ENCODE measurements at regions not wholly inside any gene's neighbourhood (a gene's known extent, or its start where the extent isn't known, plus 50 kb on each side); places are given as distances from the start of the nearest gene placed in this dataset.

DNA sequence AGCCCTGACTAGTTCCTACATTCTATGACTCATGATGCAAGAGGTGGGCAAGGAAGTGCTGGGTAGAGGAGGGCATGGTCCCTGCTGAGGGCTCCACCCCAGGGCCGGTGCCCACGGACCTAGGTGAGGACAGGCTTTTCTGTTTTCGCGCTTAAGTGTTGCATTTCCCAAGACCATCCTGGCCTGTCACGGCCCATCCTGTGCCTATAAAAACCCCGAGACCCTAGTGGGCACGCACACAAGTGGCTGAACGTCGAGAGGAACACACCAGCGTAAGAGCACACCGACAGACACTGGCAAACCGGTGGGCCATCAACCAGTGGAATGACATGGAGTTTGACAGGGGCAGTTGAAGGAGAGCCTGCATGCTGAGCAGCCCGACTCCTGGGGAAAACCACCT, 680.7 kb upstream of the GHITM start:
- no peak for TF ChIP-seq EP300 (IDR thresholded peaks at IDR 0.05)
- TF ChIP-seq POLR2AphosphoS5 (IDR thresholded peaks at IDR 0.05): no peak
- TF ChIP-seq, protein P1, sequence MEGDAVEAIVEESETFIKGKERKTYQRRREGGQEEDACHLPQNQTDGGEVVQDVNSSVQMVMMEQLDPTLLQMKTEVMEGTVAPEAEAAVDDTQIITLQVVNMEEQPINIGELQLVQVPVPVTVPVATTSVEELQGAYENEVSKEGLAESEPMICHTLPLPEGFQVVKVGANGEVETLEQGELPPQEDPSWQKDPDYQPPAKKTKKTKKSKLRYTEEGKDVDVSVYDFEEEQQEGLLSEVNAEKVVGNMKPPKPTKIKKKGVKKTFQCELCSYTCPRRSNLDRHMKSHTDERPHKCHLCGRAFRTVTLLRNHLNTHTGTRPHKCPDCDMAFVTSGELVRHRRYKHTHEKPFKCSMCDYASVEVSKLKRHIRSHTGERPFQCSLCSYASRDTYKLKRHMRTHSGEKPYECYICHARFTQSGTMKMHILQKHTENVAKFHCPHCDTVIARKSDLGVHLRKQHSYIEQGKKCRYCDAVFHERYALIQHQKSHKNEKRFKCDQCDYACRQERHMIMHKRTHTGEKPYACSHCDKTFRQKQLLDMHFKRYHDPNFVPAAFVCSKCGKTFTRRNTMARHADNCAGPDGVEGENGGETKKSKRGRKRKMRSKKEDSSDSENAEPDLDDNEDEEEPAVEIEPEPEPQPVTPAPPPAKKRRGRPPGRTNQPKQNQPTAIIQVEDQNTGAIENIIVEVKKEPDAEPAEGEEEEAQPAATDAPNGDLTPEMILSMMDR (IDR thresholded peaks at IDR 0.05): no peak
- TF ChIP-seq POLR2A (IDR thresholded peaks at IDR 0.05; ENCODE audit: low read depth): no peak
- H3K4me1 ChIP-seq: no peaks in the 10 kb centered on the region
- H3K27me3 ChIP-seq: no peaks in the 10 kb centered on the region
- WGBS: 95% methylated on average over 12 of the region's 13 CpGs
- no peak for DNase-seq (ENCODE audit: extremely low spot score)
- intact Hi-C loops (cut with DNase I): no loop called here
- H3K27ac ChIP-seq (replicated peaks in 1 of 4): no peak overlapping the region
- H3K36me3 ChIP-seq: no peaks in the 10 kb centered on the region
- H3K4me3 ChIP-seq: no peak overlapping the region
- H3K9me3 ChIP-seq: no peaks in the 10 kb centered on the region

DNA sequence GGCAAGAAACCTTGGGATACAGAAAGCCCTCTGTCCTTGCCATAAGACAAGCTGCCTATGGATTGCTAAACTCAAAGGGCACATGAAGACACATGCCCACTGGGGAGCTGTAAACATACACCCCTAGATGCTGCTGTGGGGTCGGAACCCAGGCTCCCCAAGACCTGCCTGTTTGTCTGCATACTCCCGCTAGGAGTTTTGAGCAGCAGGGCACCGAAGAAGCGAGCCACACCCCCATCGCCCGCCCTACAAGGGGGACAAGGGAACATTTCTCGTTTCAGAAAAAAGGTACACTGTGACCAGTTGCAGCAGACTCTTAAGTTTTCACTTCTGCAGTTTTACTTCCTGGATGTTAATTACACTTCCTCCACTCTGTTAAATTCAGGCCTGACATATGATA, 680.2 kb upstream of the GHITM start:
- H3K36me3 ChIP-seq: no peaks in the 10 kb centered on the region
- no peak for DNase-seq (ENCODE audit: extremely low spot score)
- no peaks in the 10 kb centered on the region for H3K27me3 ChIP-seq
- TF ChIP-seq POLR2AphosphoS5 (IDR thresholded peaks at IDR 0.05) (no peak), EP300 (IDR thresholded peaks at IDR 0.05) (no peak), POLR2A (IDR thresholded peaks at IDR 0.05; ENCODE audit: low read depth) (no peak)
- TF ChIP-seq, protein P1 (IDR thresholded peaks at IDR 0.05): no peak
- WGBS: 88% methylated on average over 6 of the region's 7 CpGs
- no peak overlapping the region for H3K27ac ChIP-seq (replicated peaks in 1 of 4)
- no peak overlapping the region for H3K4me3 ChIP-seq
- H3K9me3 ChIP-seq: no peaks in the 10 kb centered on the region
- H3K4me1 ChIP-seq: no peaks in the 10 kb centered on the region
- intact Hi-C loops (cut with DNase I): no loop called here

GRCh38 chr10:83469728-83470331, 669.5 kb upstream of the GHITM start:
- WGBS: 89% methylated on average over 2 of the region's 2 CpGs

GRCh38 chr10:83476211-83476610, 663.1 kb upstream of the GHITM start:
- H3K9me3 ChIP-seq: no peaks in the 10 kb centered on the region
- H3K4me3 ChIP-seq: no peak overlapping the region
- no peaks in the 10 kb centered on the region for H3K27me3 ChIP-seq
- TF ChIP-seq POLR2AphosphoS5 (IDR thresholded peaks at IDR 0.05) (no peak), POLR2A (IDR thresholded peaks at IDR 0.05; ENCODE audit: low read depth) (no peak), EP300 (IDR thresholded peaks at IDR 0.05) (no peak)
- TF ChIP-seq, protein P1 (IDR thresholded peaks at IDR 0.05): no peak
- no peak overlapping the region for H3K27ac ChIP-seq (replicated peaks in 1 of 4)
- H3K36me3 ChIP-seq: no peaks in the 10 kb centered on the region
- DNase-seq (ENCODE audit: extremely low spot score): no peak
- WGBS: 85% methylated on average over 6 of the region's 6 CpGs
- intact Hi-C loops (cut with DNase I): no loop called here
- no peaks in the 10 kb centered on the region for H3K4me1 ChIP-seq

More at GRCh38 chr10:83469728-83470331, 669.5 kb upstream of the GHITM start:
- no peaks in the 10 kb centered on the region for H3K36me3 ChIP-seq
- H3K9me3 ChIP-seq: no peaks in the 10 kb centered on the region
- H3K4me1 ChIP-seq: no peaks in the 10 kb centered on the region
- H3K27me3 ChIP-seq: no peaks in the 10 kb centered on the region
- TF ChIP-seq EP300 (IDR thresholded peaks at IDR 0.05) (no peak), POLR2AphosphoS5 (IDR thresholded peaks at IDR 0.05) (no peak), POLR2A (IDR thresholded peaks at IDR 0.05; ENCODE audit: low read depth) (no peak)
- TF ChIP-seq, protein P1 (IDR thresholded peaks at IDR 0.05): no peak
- DNase-seq (ENCODE audit: extremely low spot score): no peak
- intact Hi-C loops (cut with DNase I): no loop called here
- H3K27ac ChIP-seq (replicated peaks in 1 of 4): no peak overlapping the region
- H3K4me3 ChIP-seq: no peak overlapping the region

DNA sequence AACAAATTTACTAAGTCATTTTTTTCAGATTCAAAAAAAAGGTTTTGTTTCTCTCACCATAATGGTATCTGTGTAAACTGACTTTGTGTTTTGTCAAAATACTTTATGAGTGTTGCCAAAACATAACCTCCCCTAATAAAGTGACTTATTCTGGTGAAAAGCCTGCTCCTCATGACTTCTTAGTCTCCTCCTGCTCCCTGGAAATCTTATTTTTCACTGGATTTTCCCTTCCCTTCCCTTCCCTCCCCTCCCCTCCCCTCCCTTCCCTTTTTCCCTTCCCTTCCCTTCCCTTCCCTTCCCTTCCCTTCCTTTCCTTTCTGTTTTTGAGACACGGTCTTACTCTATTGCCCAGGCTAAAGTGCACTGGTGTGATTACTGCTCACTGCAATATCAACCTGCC, 650.1 kb upstream of the GHITM start:
- Histone ChIP-seq H3K9me3 (no peaks in the 10 kb centered on the region), H3K27ac (replicated peaks in 1 of 4) (no peak overlapping the region), H3K27me3 (no peaks in the 10 kb centered on the region), H3K4me3 (no peak overlapping the region), H3K4me1 (no peaks in the 10 kb centered on the region), H3K36me3 (no peaks in the 10 kb centered on the region)
- 65% methylated on average over 1 of the region's 1 CpG for WGBS
- TF ChIP-seq, protein P1 (IDR thresholded peaks at IDR 0.05): no peak
- TF ChIP-seq POLR2AphosphoS5 (IDR thresholded peaks at IDR 0.05): no peak
- TF ChIP-seq POLR2A (IDR thresholded peaks at IDR 0.05; ENCODE audit: low read depth): no peak
- no peak for TF ChIP-seq EP300 (IDR thresholded peaks at IDR 0.05)
- intact Hi-C loops (cut with DNase I): no loop called here
- no peak for DNase-seq (ENCODE audit: extremely low spot score)
